Fibroblast of the aortic adventitia (primary cell): ENCODE measurements at regions not wholly inside any gene's neighbourhood (a gene's known extent, or its start where the extent isn't known, plus 50 kb on each side); places are given as distances from the start of the nearest gene placed in this dataset.

ENCODE experiments used
- DNase-seq: peaks from one replicate; pipeline ENCODE4 v3.0.0-alpha.2; 2010; ENCODE audit warnings: low read depth
- H3K4me3 ChIP-seq: 2 replicates; pipeline ENCODE4 v1.5.1; 2011; ENCODE audit warnings: low read depth, mild to moderate bottlenecking, control low read depth, low read length, moderate library complexity
- CTCF ChIP-seq: IDR thresholded peaks from 2 replicates; pipeline ENCODE4 v1.5.1; 2011; ENCODE audit warnings: mild to moderate bottlenecking, low read length, control low read depth, inconsistent platforms; ENCODE audit not compliant: insufficient read depth

DNA sequence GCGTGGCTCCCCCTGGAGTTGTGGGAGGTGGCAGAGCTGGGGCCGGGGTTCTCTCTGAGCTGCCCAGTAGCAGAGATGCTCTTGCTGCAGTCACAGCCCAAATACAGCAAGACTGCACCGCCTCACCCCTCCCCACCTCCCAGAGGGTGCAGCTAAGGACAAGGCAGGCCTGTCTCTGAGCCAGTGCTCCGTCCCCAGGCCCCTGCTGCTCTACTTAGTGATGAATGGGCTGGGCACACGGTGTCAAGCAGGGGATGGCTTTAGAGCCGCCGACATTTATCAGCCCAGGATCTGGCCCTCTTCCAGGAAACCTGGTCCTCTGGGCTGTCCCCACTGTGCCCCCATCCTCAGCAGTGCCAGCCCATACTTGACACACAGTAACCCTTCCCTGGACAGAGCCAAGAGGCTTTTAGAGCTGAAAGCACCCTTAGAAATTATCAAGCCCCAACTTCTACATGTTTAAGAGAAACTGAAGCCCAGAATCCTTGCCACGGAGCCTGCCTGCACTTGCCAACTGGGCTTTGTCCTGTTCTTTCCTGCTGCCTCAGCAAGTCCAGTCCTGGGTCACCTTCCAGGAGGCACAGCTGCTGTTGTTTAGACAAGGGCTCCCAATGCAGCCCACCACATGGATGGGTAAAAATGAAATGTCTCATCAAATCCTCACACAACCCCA is 137.1 kb upstream of the UNC5B start:
- H3K4me3 ChIP-seq: no peak overlapping the region
- no peak for TF ChIP-seq CTCF
- no peak for DNase-seq

GRCh38 chr10:71075759-71076472 is 136.5 kb upstream of the UNC5B start:
- TF ChIP-seq CTCF: no peak
- H3K4me3 ChIP-seq: no peak overlapping the region
- DNase-seq: no peak

DNA sequence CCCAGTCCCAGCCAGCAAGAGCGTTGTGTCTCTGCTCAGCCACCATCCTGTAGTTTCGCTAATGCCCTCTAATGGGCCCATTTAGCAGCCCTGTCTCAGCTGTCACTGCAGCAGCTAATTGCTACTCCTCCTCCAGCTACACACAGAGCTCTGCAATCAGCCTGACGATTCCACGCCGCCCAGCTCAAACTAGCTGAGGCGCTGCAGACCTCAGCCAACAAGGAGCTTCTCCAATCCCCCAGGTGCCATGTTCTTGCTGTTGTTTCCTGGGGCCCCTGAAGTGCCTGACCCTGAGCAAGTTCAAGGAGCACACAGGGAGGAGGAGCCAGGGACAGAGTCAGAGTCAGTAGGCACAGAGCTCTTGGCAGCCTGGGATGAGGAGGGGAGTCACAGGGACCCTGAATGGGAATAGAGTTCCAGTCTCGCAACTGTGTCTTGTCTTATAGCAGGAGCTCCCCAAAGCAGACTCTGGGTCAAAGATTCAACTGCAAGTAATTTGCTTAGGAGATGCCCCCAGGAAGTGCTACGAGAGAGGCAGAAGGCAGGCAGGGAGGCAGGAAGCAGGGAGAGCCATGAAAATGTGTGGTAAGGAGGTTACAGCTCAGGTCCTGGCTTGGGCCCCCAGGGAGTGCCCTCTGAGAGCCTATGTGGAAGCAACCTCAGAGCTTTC is 135.8 kb upstream of the UNC5B start:
- no peak overlapping the region for H3K4me3 ChIP-seq
- no peak for TF ChIP-seq CTCF
- DNase-seq: no peak

GRCh38 chr10:71077143-71077581 is 135.2 kb upstream of the UNC5B start:
- TF ChIP-seq CTCF: no peak
- DNase-seq: no peak
- H3K4me3 ChIP-seq: no peak overlapping the region

GRCh38 chr10:71077796-71078453 is 134.4 kb upstream of the UNC5B start:
- no peak for TF ChIP-seq CTCF
- DNase-seq: no peak
- H3K4me3 ChIP-seq: no peak overlapping the region

DNA sequence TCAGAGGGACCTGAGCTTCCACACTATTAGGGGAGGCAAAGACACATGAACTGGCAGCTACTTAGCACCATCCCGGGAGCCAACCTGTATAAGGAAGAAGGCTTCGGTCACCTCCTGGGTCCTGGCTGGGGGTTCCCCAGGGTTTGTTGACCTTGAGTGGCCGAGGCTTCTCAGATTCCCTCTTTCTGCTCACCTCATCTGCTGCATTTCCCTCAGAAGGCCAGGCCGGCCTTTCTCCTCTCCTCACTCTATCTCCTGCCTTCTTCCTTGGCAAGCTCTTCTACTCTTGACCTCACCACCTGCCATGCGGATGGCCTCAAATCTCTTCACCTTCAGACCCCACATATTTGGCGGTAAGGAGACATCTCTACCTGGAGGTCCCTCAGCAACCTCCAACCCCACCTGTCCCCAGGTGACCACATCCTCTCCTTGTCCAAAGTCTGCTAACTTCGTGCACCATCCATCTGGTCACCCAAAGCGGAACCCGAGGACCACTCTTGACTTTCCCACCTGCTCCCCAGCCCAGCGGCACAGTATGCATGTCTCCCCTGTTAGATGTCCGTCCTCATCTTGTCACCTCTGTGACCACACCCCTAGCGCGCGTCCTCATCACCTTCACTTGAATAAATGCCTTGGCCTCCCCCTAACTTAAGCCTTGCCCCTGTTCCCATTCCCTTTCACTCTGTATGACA is 133.8 kb upstream of the UNC5B start:
- no peak for DNase-seq
- H3K4me3 ChIP-seq: no peak overlapping the region
- TF ChIP-seq CTCF: no peak
